Mammary epithelial cell (primary cell): ENCODE measurements at regions not wholly inside any gene's neighbourhood (a gene's known extent, or its start where the extent isn't known, plus 50 kb on each side); places are given as distances from the start of the nearest gene placed in this dataset.

Experiments used
- CTCF ChIP-seq, 2 donors: IDR thresholded peaks in 1 of 2; conservative IDR thresholded peaks in 1 of 2; 2 replicates each; pipeline ENCODE4 v1.5.1; 2011 to 2012; ENCODE audit warnings: inconsistent platforms in 2 of 2, low read length in 2 of 2, mild to moderate bottlenecking in 2 of 2, control low read depth in 1 of 2, low read depth in 1 of 2; ENCODE audit not compliant: insufficient read depth in 1 of 2; ENCODE audit errors: extremely low read depth in 1 of 2
- EZH2 ChIP-seq: IDR thresholded peaks from 2 replicates; pipeline ENCODE4 v1.6.1; 2012; ENCODE audit warnings: low read length, inconsistent platforms, borderline replicate concordance

GRCh38 chr2:151037434-151037833, 224.2 kb downstream of the RBM43 start:
- TF ChIP-seq EZH2 (no peak), CTCF (conservative IDR thresholded peaks at IDR 0.05 in 1 of 2, IDR thresholded peaks at IDR 0.05 in 1 of 2; ENCODE audit: extremely low read depth in 1 of 2, insufficient read depth in 1 of 2, low read depth in 1 of 2, low read length in 2 of 2) (no peak)
